HG03442 (cell line): ENCODE measurements at regions not wholly inside any gene's neighbourhood (a gene's known extent, or its start where the extent isn't known, plus 50 kb on each side); places are given as distances from the start of the nearest gene placed in this dataset.
A peak's percentile ranks its signal among the peaks of the same experiment; 100 is the strongest.
"Not testable (repeated sequence)": the region's sequence is repeated elsewhere in the genome, so short reads cannot be mapped to it uniquely, and the experiment has no call there.

Source experiments
- ATAC-seq: cut with Tn5 transposase; IDR thresholded peaks from one replicate; pipeline ENCODE4 v1.9.1; 2021; ENCODE audit warnings: mild to moderate bottlenecking, moderate library complexity; ENCODE audit not compliant: unreplicated experiment

DNA sequence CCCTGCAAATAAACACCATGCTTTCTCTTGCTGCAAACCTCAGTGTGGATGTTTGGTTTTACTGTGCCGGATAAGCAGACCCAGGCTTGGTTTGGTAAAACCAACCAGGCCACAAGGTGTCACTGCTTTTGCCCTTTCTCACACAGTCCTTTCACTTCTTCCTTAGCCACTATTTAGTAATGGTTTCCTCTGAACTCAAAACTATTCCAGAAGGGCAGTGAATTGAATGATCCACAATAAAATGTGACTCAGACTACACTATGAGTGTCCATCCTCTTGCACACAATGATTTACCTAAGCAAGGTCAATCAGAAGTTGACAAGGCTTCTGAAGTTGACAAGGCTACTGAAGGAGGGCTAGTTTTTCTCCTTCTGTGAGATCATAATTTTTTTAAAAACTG lies 552.4 kb upstream of the CCDC54 start:
- ATAC-seq = peak; percentile 59

DNA sequence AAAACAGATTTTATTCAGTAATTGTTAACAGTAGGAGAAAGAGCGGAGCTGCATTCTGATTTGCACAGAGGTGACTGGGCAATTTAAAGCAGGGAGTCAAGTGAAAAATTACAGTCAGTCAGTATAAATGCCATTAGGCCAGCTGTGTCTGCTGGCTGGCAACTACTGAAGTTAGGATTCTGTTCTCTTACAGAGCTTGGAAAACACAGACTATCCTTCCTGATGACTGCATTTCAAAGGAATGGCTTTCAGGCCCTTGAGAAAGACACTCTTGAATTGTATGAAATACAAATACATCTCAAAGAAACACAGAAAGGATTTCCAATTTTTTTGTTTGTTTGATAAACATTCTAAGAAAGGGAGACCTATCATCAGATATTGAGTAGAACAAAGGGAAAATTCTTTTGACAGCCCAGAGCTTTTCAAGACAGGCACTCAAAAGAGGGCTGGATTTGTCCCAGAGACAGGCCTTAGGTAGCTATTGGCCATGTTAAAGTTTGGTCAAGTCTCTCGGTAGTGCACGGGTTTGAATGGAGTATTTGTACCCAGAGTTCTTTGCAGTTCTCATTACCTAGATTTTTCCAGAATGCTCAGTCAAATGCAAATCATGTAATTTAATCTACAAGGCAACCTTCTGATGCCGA lies 551.2 kb upstream of the CCDC54 start:
- ATAC-seq = no peak

DNA sequence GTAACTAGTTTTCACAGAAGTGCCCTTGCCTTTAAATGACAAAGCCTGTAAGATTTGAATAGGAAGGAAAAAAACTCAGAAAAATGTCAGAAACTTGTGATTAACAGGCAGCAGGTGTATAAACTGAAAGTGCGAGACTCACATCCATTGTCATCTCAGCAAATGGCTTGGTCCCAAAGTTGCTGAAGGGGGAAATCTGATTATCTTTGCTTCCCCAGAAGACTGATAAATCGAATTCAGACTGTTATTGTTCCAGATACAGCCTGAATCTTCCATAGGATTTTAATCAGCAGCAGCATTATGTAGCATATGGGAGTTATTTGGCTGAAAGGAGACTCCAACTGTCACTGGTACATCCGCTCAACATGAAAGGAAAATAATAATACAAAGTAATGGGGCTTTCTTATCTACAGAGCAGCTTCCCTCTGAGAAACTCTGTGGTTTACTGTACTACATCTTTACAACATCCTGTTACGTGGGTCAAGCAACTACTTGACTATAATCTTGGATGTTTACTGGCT lies 550.4 kb upstream of the CCDC54 start:
- peak; percentile 72 for ATAC-seq

DNA sequence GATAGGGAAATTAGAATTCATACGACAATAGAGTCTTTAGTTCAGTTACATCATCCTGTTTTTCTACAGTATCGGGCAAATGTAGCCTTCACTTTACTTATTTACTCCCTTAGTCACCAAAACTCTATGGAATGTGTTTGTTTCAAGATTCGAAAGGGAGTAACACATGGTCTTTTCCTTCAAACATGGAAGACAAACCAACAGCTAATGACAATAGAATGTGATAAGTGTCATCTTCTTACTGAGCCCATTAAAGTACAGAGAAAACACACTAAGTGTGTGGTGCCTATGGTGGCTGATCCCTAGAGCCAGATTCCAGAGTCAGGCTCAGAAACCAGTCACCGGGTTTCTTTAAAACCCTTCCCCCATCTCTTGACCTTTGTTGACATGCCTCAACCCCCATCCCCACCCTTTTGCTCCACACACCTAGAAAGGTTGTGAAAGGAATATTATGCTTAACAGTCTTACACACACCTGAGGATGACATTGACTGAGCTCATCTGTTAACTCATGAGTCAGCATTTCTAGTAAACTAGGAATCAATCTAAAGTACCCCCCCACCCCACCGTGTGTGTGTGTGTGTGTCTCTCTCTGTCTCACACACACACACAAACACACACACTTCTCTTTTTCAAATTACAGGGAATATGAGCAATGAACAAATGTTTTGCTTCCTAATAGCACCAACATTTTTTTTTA lies 549.6 kb upstream of the CCDC54 start:
- ATAC-seq = no peak

DNA sequence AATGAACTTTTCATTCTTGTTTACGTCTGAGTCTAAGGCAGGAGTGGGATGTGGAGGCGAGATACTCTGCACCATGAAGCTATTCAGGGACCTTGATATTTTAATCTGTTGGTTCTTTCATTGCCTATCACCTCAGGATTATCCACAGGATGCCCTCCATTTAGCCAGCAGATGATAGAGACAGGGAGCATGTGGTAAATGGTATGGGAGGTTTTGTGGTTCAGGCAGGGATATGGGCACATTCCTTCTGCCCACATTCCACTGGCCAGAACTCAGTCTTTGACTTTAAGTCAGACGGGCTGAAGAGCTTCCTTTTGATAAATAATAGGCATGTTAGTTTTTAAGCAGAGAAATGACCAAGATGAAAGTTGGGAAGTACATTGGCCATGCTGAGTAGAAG lies 548.0 kb upstream of the CCDC54 start:
- no peak for ATAC-seq

DNA sequence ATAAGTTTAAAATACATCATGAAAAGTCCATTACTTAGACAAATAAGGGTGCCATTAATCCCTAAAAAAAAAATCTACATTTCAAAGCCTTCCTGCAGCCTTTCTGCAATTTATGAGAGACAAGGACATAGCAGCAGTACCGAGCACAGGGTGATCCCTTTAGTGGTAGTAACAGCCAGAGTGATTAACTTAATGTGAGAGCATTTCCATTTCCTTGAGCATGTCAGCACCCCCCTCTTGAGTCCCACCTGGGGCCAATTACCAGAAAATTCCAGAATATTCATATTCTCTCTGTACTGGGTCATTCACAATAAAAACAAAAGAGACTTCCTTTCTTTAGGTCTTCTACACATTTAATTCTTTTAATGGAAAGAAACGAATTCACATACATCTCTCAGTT lies 546.9 kb upstream of the CCDC54 start:
- no peak for ATAC-seq

DNA sequence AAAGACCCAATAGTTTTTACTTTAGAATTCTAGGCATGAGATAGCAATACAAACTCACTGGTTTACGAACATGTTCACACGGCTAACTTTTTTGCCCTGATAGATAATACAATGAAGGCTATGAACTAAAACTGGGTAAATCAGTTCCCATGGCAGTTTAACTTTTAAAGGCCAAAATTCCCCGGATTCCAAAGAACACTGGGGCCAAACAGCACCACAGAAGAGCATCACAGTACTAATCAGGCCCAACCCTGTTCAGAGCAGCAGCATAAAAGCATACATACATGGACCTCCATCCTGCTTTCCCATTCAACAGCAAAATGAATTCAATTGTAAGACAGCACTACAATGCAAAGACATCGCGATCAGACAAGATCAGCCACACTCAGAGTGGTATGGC lies 540.3 kb upstream of the CCDC54 start:
- ATAC-seq = no peak

DNA sequence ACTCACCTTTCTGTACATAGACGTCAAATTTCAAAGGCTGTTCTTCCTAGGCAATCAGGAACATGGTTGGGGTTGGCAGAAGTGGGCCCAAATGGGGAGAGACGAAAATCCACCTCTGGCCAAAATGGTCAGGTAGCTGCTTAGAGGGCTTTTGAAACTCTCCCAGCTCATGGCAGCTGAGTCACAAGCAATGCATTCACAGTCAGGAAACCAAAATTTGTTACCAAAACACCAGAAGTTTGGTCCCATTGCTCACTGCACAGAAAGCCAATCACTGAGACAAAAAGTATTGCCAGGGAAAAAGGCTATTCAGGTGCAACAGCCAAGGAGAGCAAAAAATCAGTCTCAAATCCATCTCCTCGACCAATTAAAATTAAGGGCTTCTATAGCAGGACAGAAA lies 539.6 kb upstream of the CCDC54 start:
- no peak for ATAC-seq

DNA sequence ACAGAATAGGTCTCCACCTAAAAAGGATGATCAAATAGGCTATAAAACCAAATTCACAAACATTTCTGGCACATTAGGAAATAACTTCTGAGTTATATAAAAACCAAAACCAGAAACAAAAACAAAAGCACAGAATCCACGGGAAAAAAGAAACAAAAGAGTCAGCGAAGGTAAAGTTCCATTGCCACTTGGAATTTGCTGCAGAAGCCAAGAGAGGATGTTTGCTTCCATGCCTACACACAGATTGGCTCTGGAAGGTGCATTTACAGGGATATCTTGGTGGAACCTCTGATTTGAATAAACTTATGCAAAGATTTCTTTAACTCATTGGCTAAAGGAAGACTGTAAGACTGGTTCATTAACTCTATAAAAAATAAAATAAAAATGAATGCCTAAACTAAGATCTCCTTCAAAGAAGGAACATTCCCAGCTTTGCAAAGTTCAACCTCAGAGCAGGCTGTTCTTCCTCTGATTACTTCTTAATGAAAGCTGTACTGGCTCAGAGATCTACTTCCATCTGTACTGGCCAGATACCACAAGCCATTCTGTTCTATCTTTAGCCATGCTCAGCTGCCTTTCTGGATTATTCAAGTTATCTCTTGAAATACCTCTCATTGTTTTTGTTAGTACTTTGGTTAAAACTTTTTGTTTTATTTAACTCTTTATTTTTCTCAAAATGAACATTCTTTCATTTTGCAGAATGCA lies 537.5 kb upstream of the CCDC54 start:
- ATAC-seq = no peak

DNA sequence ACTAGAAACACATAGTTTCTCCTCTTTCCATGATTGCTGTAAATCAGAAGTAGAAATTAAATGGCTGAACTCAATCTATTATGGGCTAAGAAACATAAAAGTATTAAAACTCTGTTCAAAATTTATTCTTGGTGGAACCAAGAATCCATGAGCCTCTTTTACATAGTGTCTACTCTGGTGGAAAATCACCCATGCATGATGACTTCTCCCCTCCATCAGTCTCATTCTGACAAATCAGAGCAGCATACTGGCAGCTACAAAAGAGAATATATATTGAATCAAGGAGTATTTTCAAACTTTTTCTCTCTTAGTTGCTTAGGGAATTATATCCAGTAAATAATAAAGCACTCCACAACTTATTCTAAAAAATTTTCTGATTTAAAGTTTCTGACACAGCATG lies 536.9 kb upstream of the CCDC54 start:
- ATAC-seq = no peak

DNA sequence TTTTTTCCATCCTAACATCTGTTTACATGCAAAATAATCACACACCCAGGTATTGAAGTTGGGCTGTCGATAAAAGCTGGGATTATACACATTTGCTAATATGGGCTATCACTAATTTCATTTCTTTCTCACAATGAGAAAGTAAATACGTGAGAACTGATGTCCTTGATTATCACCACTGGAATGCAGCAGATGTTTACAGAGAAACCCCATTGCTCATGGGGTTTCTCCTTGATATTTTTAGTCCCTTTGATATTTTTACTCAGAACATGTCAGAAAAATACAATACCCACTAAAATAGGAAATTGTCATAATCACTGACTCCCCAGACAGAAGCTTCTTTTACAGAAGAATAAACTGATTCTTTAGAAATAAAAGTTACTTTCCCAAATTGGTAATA lies 535.1 kb upstream of the CCDC54 start:
- no peak for ATAC-seq

DNA sequence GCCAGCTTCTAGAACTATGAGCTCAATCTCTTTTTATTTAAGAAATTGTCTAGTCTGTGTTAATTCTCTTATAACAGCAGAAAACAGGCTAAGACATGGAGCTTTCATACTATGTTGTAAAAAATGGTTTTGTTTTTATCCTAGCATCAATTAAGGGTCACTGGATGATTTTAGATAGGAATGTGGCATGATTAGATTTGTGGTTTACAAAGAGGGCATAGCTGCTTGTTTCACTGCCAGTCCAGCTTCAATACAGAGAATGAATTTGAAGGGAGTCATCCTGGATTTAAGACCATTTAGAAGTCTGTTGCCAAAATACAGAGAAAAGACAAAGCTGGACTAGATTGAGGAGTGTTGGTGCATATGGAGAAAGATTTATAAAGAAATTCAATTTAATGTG lies 532.6 kb upstream of the CCDC54 start:
- ATAC-seq = no peak

DNA sequence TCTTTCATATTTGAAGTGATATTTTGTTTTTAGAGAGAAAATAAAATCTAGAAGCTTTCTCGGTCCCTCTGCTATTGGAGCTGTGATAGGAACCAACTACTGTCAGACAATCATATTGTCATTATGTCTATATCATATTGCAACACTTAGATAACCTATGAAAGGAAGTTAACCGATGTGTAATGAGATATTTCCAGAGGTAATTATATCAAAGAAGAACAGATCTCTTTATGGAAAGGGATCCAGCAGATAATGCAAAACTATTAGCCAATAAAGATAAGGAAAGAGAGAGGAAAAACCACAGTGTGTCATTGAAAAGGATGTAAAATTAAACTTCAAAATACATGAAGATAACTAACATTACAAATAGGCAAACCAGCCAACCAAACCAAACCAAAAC lies 529.1 kb upstream of the CCDC54 start:
- no peak for ATAC-seq

DNA sequence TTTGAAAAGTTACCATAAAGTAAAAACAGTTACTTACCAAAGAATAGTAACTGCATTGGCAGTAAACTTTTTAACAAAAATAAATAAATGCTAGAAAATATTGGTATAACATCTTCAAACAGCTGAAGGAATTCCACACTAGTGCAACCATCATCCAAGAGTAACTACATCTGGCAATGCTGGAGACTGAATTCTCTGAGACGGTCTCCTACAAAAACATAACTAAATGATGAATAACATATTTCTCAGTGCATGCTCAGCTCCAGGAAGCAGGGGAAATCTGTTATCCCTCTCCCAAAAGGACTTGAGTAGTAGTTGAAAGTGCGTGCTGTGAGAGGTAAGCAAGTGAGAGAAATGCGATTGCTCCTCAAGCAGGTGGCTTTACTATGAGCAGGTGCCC lies 526.8 kb upstream of the CCDC54 start:
- no peak for ATAC-seq

DNA sequence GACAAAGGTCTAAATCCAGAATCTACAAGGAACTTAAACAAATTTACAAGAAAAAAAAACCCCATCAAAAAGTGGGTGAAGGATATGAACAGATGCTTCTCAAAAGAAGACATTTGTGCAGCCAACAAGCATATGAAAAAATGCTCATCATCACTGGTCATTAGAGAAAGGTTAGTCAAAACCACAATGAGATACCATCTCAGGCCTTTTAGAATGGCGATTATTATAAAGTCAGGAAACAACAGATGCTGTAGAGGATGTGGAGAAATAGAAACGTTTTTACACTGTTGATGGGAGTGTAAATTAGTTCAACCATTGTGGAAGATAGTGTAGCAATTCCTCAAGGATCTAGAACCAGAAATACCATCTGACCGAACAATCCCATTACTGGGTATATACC lies 518.9 kb upstream of the CCDC54 start:
- ATAC-seq = not testable (repeated sequence)

DNA sequence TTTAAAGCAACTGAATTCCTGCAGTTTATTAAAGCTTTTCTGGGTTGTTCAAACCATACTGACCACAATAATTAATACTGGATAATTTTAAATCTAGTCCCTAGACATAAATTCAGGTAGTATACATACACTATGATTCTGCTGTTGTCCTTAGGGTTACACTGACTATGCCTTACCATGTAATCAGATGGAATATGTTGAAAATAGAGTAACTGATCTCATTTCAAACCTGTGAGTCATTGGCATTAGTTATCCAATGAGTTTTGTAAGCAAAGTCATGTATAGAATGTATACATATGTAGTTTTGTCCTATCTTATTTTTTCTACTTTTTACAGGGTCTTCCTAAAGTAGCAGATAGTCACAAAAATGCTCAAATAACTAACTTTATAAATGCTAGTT lies 517.1 kb upstream of the CCDC54 start:
- ATAC-seq = no peak

DNA sequence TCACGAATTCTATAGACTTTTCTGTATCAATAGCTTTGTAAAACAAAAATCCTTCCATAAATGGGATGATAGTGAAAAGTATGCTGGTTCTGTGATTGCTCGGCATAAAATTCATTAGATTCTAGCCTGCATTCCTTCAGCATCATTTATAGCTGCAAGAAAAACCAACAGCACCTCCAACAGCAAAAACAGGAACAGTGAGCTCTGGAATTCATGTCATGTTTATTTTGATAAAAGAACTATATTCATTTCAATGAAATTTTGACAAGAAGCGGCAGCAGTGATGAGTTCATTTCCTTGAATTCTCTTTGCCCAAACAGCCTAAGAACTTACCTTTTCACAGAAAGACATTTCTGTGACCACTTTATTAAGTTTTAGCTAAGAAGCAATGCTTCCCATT lies 515.2 kb upstream of the CCDC54 start:
- ATAC-seq = no peak

DNA sequence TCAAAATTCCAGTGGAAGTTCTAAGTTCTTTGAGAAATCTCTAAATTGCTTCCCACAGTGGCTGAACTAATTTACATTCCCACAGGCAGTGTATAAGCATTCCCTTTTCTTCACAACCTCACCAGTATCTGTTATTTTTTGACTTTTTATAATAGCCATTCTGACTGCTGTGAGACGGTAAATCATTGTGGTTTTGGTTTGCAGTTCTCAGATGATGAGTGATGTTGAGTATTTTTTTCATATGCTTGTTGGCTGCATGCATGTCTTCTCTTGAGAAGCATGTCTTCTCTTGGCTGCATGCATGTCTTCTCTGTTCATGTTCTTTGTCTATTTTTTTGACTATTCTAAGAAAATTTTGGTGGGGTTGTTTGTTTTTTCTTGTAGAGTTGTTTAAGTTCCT lies 499.6 kb upstream of the CCDC54 start:
- no peak for ATAC-seq

DNA sequence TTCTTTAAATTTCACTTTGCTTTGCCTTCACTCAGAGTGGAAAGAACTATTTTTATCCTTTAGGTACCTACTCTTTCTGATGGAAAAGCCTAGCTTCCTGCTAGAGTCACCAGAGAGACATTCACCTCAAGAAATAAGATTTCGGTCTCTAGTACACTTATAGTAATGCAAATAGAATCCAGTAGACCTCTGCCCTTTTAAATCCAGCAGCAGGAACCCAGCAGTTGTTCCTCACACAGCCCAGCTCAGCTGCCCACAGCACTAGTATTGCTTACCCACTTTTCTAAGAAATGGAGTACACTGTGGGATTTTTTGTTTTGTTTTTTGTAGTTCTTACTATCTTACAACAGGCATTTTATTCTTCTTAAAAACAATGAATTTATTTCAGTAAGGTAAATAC lies 497.0 kb upstream of the CCDC54 start:
- no peak for ATAC-seq

DNA sequence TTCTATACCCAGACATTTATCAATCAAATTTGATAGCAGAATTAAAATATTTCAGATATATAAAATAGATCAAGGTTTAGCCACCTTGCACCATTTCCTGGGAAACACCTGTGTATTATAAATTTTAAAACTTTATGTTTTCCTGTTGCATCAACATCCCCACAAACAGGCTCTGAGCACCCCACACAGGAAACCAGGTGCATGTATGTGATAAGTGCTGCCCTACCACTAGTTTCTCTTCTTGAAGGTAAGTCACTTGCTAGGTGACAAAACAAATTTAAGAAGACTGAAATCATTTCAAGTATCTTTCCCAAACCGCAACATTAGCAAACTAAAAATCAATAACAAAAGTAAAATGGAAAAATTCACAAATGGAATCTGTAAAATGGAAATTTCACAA lies 496.1 kb upstream of the CCDC54 start:
- no peak for ATAC-seq

DNA sequence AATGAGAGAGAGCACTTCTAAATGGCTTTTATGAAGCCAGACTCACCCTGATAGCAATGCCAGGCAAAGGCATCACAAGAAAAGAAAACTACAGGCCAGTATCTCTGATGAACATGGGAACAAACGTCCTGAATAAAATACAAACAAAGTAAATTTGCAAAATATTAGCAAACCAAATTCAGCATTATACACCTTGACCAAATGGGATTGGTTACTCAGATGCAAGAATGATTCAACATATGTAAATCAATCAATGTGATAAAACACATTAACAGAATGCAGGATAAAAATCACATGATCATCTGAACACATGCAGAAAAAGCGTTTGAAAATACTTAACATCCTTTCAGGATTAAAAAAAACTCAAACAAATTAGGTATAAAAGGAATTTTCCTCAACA lies 494.9 kb upstream of the CCDC54 start:
- ATAC-seq = no peak

DNA sequence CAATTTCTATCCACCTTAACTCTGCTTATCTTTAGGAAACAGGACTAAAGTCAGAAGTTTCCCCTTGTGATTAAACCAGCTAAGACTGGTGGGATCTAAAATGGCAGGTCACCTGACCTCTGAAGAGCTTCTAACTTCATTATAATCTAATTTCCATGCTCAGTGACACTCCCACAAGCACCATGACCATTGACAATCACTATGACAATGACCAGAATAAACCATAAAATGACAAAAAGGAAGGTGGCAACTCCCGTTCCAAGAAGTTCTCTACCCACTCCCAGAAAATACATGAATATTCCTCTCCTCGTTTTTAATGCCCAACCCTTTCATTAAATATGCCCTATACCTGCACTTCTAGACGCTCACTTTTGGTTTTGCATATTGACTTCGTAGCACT lies 471.2 kb upstream of the CCDC54 start:
- no peak for ATAC-seq
